GM21529 (cell line): ENCODE measurements at regions not wholly inside any gene's neighbourhood (a gene's known extent, or its start where the extent isn't known, plus 50 kb on each side); places are given as distances from the start of the nearest gene placed in this dataset.
"Not testable (repeated sequence)": the region's sequence is repeated elsewhere in the genome, so short reads cannot be mapped to it uniquely, and the experiment has no call there.

Experiments
- ATAC-seq: cut with Tn5 transposase; IDR thresholded peaks from one replicate; pipeline ENCODE4 v1.9.1; 2021; ENCODE audit not compliant: unreplicated experiment

DNA sequence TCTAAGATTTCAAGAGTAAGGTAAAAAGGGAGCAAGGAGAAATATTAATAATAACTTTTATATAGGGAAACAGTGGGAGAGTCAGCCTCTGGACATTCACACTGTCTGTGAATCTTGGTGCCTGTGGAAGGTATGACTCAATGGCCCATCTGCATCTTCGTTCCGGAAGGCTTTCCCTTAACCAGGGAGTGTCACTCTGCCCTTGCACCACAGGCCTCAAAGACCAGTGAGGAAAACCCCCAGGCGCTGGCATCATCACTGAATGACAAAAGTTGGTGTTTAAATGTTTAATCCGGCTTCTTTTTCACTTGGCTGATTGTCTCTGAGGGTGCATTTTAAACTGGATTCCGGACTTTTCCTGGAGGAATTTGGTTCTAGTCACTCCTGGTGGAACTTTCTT, 522.4 kb upstream of the TLE4 start:
- no peak for ATAC-seq

GRCh38 chr9:79053598-79053997, 518.2 kb upstream of the TLE4 start:
- ATAC-seq = no peak

- no peak for ATAC-seq
These were observed 517.3 kb upstream of the TLE4 start for GRCh38 chr9:79054500-79054899.

GRCh38 chr9:79056041-79056440, 515.7 kb upstream of the TLE4 start:
- no peak for ATAC-seq

- ATAC-seq = no peak
These were observed 514.2 kb upstream of the TLE4 start for GRCh38 chr9:79057576-79057975.

DNA sequence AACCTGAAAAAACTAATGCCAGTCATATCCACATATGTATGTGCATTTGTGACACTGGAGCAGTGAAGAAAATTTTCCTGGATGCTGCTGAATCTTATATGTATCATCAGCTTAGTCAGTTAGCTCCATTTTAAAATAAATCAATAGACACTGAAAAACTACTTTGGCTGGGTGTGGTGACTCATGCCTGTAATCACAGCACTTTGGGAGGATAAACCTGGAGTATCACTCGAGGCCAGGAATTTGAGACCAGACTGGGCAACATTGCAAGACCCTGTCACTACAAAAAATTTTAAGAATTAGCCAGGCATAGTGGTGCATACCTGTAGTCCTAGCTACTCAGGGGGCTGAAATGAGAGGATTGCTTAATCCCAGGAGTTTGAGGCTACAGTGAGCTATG, 511.0 kb upstream of the TLE4 start:
- no peak for ATAC-seq

DNA sequence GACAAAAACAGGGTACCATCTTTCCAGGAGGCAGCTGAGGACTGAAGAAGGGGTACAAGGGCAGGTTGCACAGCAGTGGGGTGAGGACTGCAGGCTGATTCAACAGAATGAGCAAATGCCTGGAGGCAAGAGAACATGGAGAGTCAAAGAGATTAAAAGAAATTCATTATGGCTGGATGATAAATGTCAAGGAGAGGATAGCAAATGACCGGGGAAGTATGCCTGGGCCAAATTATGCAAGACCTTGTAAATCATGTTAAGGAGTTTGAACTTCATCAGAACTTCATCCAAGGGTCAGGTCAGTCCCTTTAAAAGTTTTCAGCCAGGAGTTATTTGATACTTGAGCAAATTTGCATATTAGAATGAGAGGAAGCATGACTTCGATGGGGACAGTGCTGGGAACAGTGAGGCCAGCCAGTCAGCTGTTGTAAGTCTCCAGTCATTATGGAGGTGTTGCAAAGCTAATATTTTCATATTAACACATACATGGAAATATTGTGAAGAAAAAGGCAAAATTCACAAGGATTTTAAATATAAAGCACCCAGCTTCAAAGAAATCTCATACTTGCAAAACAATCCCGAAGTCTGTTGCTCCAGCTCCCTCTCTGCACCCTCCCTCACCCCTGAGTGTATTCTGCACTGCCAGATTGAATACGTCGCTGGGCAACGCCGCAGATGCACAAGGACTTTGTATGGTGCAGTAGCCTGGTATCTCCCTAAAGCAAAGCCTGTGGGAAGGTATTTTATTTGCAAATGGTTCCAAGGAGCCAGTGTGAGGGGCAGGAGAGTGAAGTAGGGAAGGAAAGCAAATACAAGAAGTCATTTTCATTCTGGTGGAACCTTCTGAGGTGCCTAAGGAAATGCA, 509.8 kb upstream of the TLE4 start:
- ATAC-seq = no peak

DNA sequence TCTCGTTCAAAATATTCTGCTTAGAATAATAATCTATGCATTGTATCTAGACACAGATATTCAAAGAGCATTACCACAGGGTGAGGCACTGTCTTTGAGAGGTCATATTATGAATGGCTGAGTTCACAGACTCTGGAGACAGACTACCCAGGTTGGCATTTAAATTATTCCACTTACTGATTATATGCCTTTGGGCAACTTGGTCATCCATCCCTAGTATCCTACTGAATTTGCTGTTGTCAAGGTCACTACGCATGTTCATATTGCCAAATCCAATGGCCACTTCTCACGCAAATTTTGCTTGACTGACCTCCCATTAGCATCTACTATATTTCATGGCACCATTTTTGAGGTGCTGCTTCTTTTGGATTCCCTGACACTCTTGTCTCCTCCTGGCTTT, 498.6 kb upstream of the TLE4 start:
- ATAC-seq = no peak

DNA sequence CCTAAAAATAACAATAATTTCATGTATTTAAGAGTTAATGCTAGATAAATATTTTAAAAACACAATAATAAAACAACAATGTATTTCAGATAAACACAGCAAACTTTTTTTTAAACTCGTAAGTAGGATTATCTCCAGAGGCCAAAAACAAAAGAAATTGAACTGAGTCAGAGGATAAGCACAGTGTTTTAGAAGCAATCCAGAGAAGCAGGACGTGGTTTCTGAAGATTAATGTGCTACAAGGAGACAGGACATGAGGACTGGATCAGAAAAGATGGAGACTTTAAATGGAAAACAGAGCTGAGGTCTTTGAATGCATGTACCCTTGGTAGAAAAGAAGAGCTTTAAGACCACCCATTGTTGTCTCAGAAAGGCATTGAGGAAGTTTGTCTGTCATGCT, 491.2 kb upstream of the TLE4 start:
- no peak for ATAC-seq

- ATAC-seq = no peak
These were observed 488.1 kb upstream of the TLE4 start for GRCh38 chr9:79083621-79084020.

- no peak for ATAC-seq
These were observed 484.6 kb upstream of the TLE4 start for GRCh38 chr9:79087133-79087532.

DNA sequence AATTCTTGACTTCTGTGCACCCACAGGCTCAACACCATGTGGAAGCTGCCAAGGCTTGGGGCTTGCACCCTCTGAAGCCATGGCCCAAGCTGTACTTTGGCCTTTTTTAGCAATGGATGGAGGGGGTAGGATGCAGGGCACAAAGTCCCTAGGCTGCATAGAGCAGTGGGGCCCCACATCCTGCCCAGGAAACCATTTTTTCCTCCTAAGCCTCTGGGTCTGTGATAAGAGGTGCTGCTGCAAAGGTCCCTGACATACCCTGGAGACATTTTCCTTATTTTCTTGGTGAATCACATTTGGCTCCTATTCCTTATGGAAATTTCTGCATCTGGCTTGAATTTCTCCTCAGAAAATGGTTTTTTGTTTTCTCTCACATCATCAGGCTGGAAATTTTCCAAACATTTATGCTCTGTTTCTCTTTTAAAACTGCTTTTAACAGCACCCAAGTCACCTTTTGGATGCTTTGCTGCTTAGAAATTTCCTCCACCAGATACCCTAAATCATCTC, 482.7 kb upstream of the TLE4 start:
- ATAC-seq = no peak

- not testable (repeated sequence) for ATAC-seq
These were observed 481.9 kb upstream of the TLE4 start for GRCh38 chr9:79089851-79090250.

- ATAC-seq = not testable (repeated sequence)
These were observed 468.5 kb upstream of the TLE4 start for GRCh38 chr9:79103257-79103656.

- ATAC-seq = no peak
These were observed 467.5 kb upstream of the TLE4 start for GRCh38 chr9:79104216-79104615.

DNA sequence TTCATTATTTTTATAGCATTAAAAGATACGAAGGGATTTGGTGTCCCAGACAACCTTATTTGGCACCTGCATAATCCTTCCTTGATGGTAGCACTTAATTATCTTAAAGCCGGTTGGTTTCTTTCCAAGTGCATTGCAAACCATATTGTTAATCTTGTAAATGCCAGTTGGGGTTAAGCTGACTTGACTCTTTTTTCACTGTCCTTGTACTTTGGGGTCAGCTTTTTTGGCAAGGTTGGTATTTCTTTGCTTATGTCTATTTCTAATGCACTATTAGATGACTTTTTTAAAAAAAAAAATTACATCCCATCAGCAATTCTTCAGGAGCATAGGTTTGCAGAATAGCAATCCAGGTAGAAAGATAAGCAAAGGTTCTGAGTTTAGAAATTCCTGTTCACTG, 466.8 kb upstream of the TLE4 start:
- no peak for ATAC-seq

DNA sequence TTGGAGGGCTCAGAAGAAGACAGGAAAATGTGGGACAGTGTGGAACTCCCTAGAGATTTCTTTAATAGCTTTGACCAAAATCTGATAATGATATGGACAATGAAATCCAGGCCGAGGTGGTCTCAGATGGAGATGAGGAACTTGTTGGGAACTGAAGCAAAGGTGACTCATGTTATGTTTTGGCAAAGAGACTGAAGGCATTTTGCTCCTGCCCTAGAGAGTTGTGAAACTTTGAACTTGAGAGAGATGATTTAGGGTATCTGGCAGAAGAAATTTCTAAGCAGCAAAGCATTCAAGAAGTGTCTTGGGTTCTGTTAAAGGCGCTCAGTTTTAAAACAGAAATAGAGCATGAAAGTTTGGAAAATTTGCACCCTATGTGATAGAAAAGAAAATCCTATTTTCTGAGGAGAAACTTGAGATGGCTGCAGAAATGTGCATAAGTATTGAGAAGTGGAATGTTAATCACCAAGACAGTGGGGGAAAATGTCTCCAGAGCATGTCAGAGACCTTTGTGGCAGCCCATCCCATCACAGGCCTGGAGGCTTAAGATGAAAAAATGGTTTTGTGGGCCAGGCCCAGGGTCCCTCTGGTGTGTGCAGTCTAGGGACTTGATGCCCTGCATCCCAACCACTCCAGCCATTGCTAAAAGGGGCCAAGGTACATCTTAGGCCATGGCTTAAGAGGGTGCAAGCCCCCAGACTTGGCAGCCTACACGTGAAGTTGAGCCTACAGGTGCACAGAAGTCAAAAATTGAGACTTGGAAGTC, 463.7 kb upstream of the TLE4 start:
- ATAC-seq = no peak

DNA sequence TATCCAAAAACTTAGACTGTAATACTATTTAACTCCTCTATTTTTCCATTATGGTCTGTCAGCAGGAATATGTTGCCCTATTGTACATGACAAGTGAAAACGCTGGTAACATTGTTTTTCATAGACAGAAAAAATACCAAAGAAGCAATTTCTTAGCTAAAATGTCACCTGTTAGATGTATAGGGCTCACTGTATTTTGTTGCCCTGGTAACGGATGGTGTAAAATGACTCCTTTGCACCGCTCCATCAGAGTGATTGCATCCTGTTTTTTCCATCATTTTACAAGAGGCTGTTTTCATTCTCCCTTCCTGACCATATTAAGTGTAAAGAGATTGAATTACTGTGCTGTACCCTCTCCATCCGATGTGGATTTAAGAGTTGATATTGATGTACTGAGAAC, 460.1 kb upstream of the TLE4 start:
- ATAC-seq = no peak

GRCh38 chr9:79115176-79115575, 456.6 kb upstream of the TLE4 start:
- no peak for ATAC-seq

GRCh38 chr9:79116041-79116440, 455.7 kb upstream of the TLE4 start:
- ATAC-seq = no peak

GRCh38 chr9:79116709-79117108, 455.1 kb upstream of the TLE4 start:
- ATAC-seq = no peak

DNA sequence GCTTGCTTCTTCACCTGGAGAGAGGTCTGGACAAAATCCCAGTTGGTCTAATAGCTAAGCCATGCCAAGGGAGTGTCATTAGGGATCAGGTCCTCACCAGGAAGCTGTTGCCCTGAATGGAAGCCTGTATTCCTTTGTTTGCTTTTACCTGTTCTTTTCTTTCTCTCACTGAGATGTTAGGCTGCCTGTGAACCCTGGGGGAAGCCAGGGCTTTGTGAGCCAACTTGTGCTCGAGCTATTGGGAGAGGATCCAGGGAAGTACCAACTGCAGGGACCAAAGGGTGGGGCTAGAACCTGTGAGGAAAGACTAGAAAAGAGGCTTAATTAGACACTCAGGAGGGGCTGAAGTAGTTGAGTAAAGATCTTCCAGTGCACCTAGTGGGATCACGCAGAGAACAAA, 451.2 kb upstream of the TLE4 start:
- ATAC-seq = no peak
